ENCODE measurements at regions not wholly inside any gene's neighbourhood (a gene's known extent, or its start where the extent isn't known, plus 50 kb on each side); places are given as distances from the start of the nearest gene placed in this dataset.
"Not testable (repeated sequence)": the region's sequence is repeated elsewhere in the genome, so short reads cannot be mapped to it uniquely, and the experiment has no call there.

GRCh38 chr18:14975431-14975830, 227.5 kb downstream of the ANKRD30B start:
- ATAC-seq (no peak), DNase-seq (ENCODE audit: low spot score) (no peak)
- Mint-ChIP-seq H3K27ac (no peak overlapping the region), H3K36me3 (no peaks in the 10 kb centered on the region), H3K9me3 (no peaks in the 10 kb centered on the region), H3K4me1 (ENCODE audit: low read depth in 2 of 2) (no peaks in the 10 kb centered on the region), H3K4me3 (no peak overlapping the region), H3K27me3 (no peaks in the 10 kb centered on the region)

GRCh38 chr18:14976736-14977430, 228.9 kb downstream of the ANKRD30B start:
- H3K4me3 Mint-ChIP-seq, result no peak overlapping the region
- ATAC-seq, result no peak
- no peak for DNase-seq (ENCODE audit: low spot score)
- H3K36me3 Mint-ChIP-seq, result no peaks in the 10 kb centered on the region
- H3K27me3 Mint-ChIP-seq, result no peaks in the 10 kb centered on the region
- no peaks in the 10 kb centered on the region for H3K4me1 Mint-ChIP-seq (ENCODE audit: low read depth in 2 of 2)
- no peak overlapping the region for H3K27ac Mint-ChIP-seq
- no peaks in the 10 kb centered on the region for H3K9me3 Mint-ChIP-seq

GRCh38 chr18:14978191-14978590, 230.2 kb downstream of the ANKRD30B start:
- no peak for DNase-seq (ENCODE audit: low spot score)
- no peak overlapping the region for H3K27ac Mint-ChIP-seq
- no peaks in the 10 kb centered on the region for H3K4me1 Mint-ChIP-seq (ENCODE audit: low read depth in 2 of 2)
- no peak overlapping the region for H3K4me3 Mint-ChIP-seq
- no peak for ATAC-seq
- H3K27me3 Mint-ChIP-seq, result no peaks in the 10 kb centered on the region
- no peaks in the 10 kb centered on the region for H3K9me3 Mint-ChIP-seq
- no peaks in the 10 kb centered on the region for H3K36me3 Mint-ChIP-seq

GRCh38 chr18:14978962-14979535, 231.1 kb downstream of the ANKRD30B start:
- Mint-ChIP-seq H3K27ac (no peak overlapping the region), H3K9me3 (no peaks in the 10 kb centered on the region), H3K27me3 (no peaks in the 10 kb centered on the region), H3K4me1 (ENCODE audit: low read depth in 2 of 2) (no peaks in the 10 kb centered on the region), H3K4me3 (no peak overlapping the region), H3K36me3 (no peaks in the 10 kb centered on the region)
- DNase-seq (ENCODE audit: low spot score) (no peak), ATAC-seq (no peak)

- no peaks in the 10 kb centered on the region for H3K27me3 Mint-ChIP-seq
- H3K4me1 Mint-ChIP-seq (ENCODE audit: low read depth in 2 of 2), result no peaks in the 10 kb centered on the region
- H3K27ac Mint-ChIP-seq, result no peak overlapping the region
- H3K4me3 Mint-ChIP-seq, result no peak overlapping the region
- no peak for ATAC-seq
- H3K9me3 Mint-ChIP-seq, result no peaks in the 10 kb centered on the region
- H3K36me3 Mint-ChIP-seq, result no peaks in the 10 kb centered on the region
- DNase-seq (ENCODE audit: low spot score), result no peak
Observed at GRCh38 chr18:14979875-14980274, 231.9 kb downstream of the ANKRD30B start.

- H3K27ac Mint-ChIP-seq; DNase-seq (ENCODE audit: low spot score); H3K27me3 Mint-ChIP-seq; H3K36me3 Mint-ChIP-seq; ATAC-seq; H3K4me1 Mint-ChIP-seq (ENCODE audit: low read depth in 2 of 2); H3K4me3 Mint-ChIP-seq; H3K9me3 Mint-ChIP-seq: not testable (repeated sequence)
Observed at GRCh38 chr18:14984531-14984930, 236.6 kb downstream of the ANKRD30B start.

- H3K27ac Mint-ChIP-seq; ATAC-seq; H3K36me3 Mint-ChIP-seq; H3K27me3 Mint-ChIP-seq; DNase-seq (ENCODE audit: low spot score); H3K4me3 Mint-ChIP-seq; H3K4me1 Mint-ChIP-seq (ENCODE audit: low read depth in 2 of 2); H3K9me3 Mint-ChIP-seq: not testable (repeated sequence)
Observed at GRCh38 chr18:14985291-14986013, 237.5 kb downstream of the ANKRD30B start.

GRCh38 chr18:14987377-14987776, 239.4 kb downstream of the ANKRD30B start:
- not testable (repeated sequence) for H3K27ac Mint-ChIP-seq, H3K36me3 Mint-ChIP-seq

GRCh38 chr18:14987960-14988710, 240.2 kb downstream of the ANKRD30B start:
- DNase-seq (ENCODE audit: low spot score); H3K36me3 Mint-ChIP-seq; H3K27ac Mint-ChIP-seq; H3K4me3 Mint-ChIP-seq; H3K4me1 Mint-ChIP-seq (ENCODE audit: low read depth in 2 of 2); H3K9me3 Mint-ChIP-seq; H3K27me3 Mint-ChIP-seq: not testable (repeated sequence)
- ATAC-seq, result peak; percentile 17 to 24

More at GRCh38 chr18:14987377-14987776, 239.4 kb downstream of the ANKRD30B start:
- not testable (repeated sequence) for H3K4me3 Mint-ChIP-seq; H3K9me3 Mint-ChIP-seq; DNase-seq (ENCODE audit: low spot score); ATAC-seq; H3K27me3 Mint-ChIP-seq; H3K4me1 Mint-ChIP-seq (ENCODE audit: low read depth in 2 of 2)

- H3K4me3 Mint-ChIP-seq; H3K9me3 Mint-ChIP-seq; ATAC-seq; H3K27me3 Mint-ChIP-seq; DNase-seq (ENCODE audit: low spot score); H3K36me3 Mint-ChIP-seq; H3K27ac Mint-ChIP-seq; H3K4me1 Mint-ChIP-seq (ENCODE audit: low read depth in 2 of 2): not testable (repeated sequence)
Observed at GRCh38 chr18:14989569-14989968, 241.6 kb downstream of the ANKRD30B start.

GRCh38 chr18:14991934-14992445, 244.0 kb downstream of the ANKRD30B start:
- not testable (repeated sequence) for H3K27ac Mint-ChIP-seq

GRCh38 chr18:14992758-14993157, 244.8 kb downstream of the ANKRD30B start:
- not testable (repeated sequence) for H3K4me1 Mint-ChIP-seq (ENCODE audit: low read depth in 2 of 2); H3K27me3 Mint-ChIP-seq; H3K9me3 Mint-ChIP-seq; ATAC-seq; H3K27ac Mint-ChIP-seq; H3K4me3 Mint-ChIP-seq; DNase-seq (ENCODE audit: low spot score); H3K36me3 Mint-ChIP-seq

More at GRCh38 chr18:14991934-14992445, 244.0 kb downstream of the ANKRD30B start:
- not testable (repeated sequence) for H3K9me3 Mint-ChIP-seq; DNase-seq (ENCODE audit: low spot score); H3K36me3 Mint-ChIP-seq; H3K4me1 Mint-ChIP-seq (ENCODE audit: low read depth in 2 of 2); H3K27me3 Mint-ChIP-seq; ATAC-seq; H3K4me3 Mint-ChIP-seq

- not testable (repeated sequence) for H3K27ac Mint-ChIP-seq
Observed at GRCh38 chr18:14995023-14995422, 247.1 kb downstream of the ANKRD30B start.

More at GRCh38 chr18:14995023-14995422, 247.1 kb downstream of the ANKRD30B start:
- H3K36me3 Mint-ChIP-seq; H3K4me1 Mint-ChIP-seq (ENCODE audit: low read depth in 2 of 2); H3K27me3 Mint-ChIP-seq; ATAC-seq; H3K9me3 Mint-ChIP-seq; H3K4me3 Mint-ChIP-seq; DNase-seq (ENCODE audit: low spot score): not testable (repeated sequence)
